ENCODE measurements at regions not wholly inside any gene's neighbourhood (a gene's known extent, or its start where the extent isn't known, plus 50 kb on each side); places are given as distances from the start of the nearest gene placed in this dataset.

- intact Hi-C loops (cut with DNase I; ENCODE audit: low total_unique reads), result no loop called here
- DNase-seq, result no peak
- Histone ChIP-seq H3K4me1 (no peaks in the 10 kb centered on the region), H3K27me3 (replicated peaks in 1 of 7) (no peaks in the 10 kb centered on the region), H3K36me3 (peaks cover 0 to 6% (median 0%) of the 10 kb centered on the region in 6 donors), H3K9me3 (no peaks in the 10 kb centered on the region), H3K4me3 (no peak overlapping the region), H3K27ac (no peak overlapping the region)
- 86 to 90% (median 89%) methylated on average over 13 of the region's 13 CpGs for WGBS, 5 donors
- TF ChIP-seq CTCF (IDR thresholded peaks at IDR 0.05 in 8 of 11, conservative IDR thresholded peaks at IDR 0.05 in 3 of 11), result no peak
These were observed 66.3 kb upstream of the STX18 start for GRCh38 chr4:4608214-4608537.

- no peak for DNase-seq
- 88 to 90% (median 89%) methylated on average over 16 to 19 of the region's 19 CpGs for WGBS, 5 donors
- no peak overlapping the region for H3K4me3 ChIP-seq
- H3K36me3 ChIP-seq, result peaks cover 0 to 6% (median 0%) of the 10 kb centered on the region in 6 donors
- intact Hi-C loops (cut with DNase I; ENCODE audit: low total_unique reads), result no loop called here
- no peaks in the 10 kb centered on the region for H3K4me1 ChIP-seq
- H3K9me3 ChIP-seq, result no peaks in the 10 kb centered on the region
- H3K27me3 ChIP-seq (replicated peaks in 1 of 7), result no peaks in the 10 kb centered on the region
- TF ChIP-seq POLR2AphosphoS5 (IDR thresholded peaks at IDR 0.05), result no peak
- TF ChIP-seq CTCF (IDR thresholded peaks at IDR 0.05 in 8 of 11, conservative IDR thresholded peaks at IDR 0.05 in 3 of 11), result no peak
- no peak for TF ChIP-seq POLR2A (IDR thresholded peaks at IDR 0.05)
- H3K27ac ChIP-seq, result no peak overlapping the region
These were observed 65.7 kb upstream of the STX18 start for GRCh38 chr4:4607336-4608213.

GRCh38 chr4:4606321-4606720, 64.5 kb upstream of the STX18 start:
- no peak overlapping the region for H3K4me3 ChIP-seq
- no peak for DNase-seq
- H3K9me3 ChIP-seq, result no peaks in the 10 kb centered on the region
- no peak for TF ChIP-seq POLR2A (IDR thresholded peaks at IDR 0.05)
- TF ChIP-seq POLR2AphosphoS5 (IDR thresholded peaks at IDR 0.05), result no peak
- no peak for TF ChIP-seq CTCF (IDR thresholded peaks at IDR 0.05 in 8 of 11, conservative IDR thresholded peaks at IDR 0.05 in 3 of 11)
- WGBS, 5 donors, result 75 to 91% (median 83%) methylated on average over 10 of the region's 10 CpGs
- intact Hi-C loops (cut with DNase I; ENCODE audit: low total_unique reads), result no loop called here
- H3K4me1 ChIP-seq, result no peaks in the 10 kb centered on the region
- no peak overlapping the region for H3K27ac ChIP-seq
- no peaks in the 10 kb centered on the region for H3K27me3 ChIP-seq (replicated peaks in 1 of 7)
- peaks cover 0 to under 1% (median 0%) of the 10 kb centered on the region in 6 donors for H3K36me3 ChIP-seq

GRCh38 chr4:4605849-4606248, 64.0 kb upstream of the STX18 start:
- WGBS, 5 donors, result 62 to 82% (median 76%) methylated on average over 2 of the region's 2 CpGs
- intact Hi-C loops (cut with DNase I; ENCODE audit: low total_unique reads), result no loop called here
- H3K4me1 ChIP-seq, result no peaks in the 10 kb centered on the region
- no peak overlapping the region for H3K27ac ChIP-seq
- no peaks in the 10 kb centered on the region for H3K27me3 ChIP-seq (replicated peaks in 1 of 7)
- no peaks in the 10 kb centered on the region for H3K9me3 ChIP-seq
- H3K36me3 ChIP-seq, result no peaks in the 10 kb centered on the region
- DNase-seq, result no peak
- no peak overlapping the region for H3K4me3 ChIP-seq
- TF ChIP-seq POLR2A (IDR thresholded peaks at IDR 0.05) (no peak), POLR2AphosphoS5 (IDR thresholded peaks at IDR 0.05) (no peak), CTCF (IDR thresholded peaks at IDR 0.05 in 8 of 11, conservative IDR thresholded peaks at IDR 0.05 in 3 of 11) (no peak)

Measured in spleen (tissue), 11 donors.